ENCODE measurements at regions not wholly inside any gene's neighbourhood (a gene's known extent, or its start where the extent isn't known, plus 50 kb on each side); places are given as distances from the start of the nearest gene placed in this dataset.

GRCh38 chr2:208757364-208757763, 350.8 kb downstream of the PTH2R start:
- TF ChIP-seq CTCF (IDR thresholded peaks at IDR 0.05; ENCODE audit: low read depth, low read length), result no peak
- TF ChIP-seq, protein P1, sequence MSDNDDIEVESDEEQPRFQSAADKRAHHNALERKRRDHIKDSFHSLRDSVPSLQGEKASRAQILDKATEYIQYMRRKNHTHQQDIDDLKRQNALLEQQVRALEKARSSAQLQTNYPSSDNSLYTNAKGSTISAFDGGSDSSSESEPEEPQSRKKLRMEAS (IDR thresholded peaks at IDR 0.05; ENCODE audit: low read depth, low read length), result no peak

Data from NB4 (cell line).